Liver (tissue), 8 donors: ENCODE measurements at regions not wholly inside any gene's neighbourhood (a gene's known extent, or its start where the extent isn't known, plus 50 kb on each side); places are given as distances from the start of the nearest gene placed in this dataset.

Experiments used
- DNase-seq: peaks from one replicate; pipeline ENCODE4 v3.0.0-alpha.2; 2017; ENCODE audit warnings: low spot score
- H3K27ac ChIP-seq, 2 donors: one replicate each; pipeline ENCODE4 v1.7.0; 2013; ENCODE audit warnings: inconsistent platforms in 2 of 2, low read length in 2 of 2, control low read depth in 1 of 2, low read depth in 1 of 2, mild to moderate bottlenecking in 1 of 2
- H3K27me3 ChIP-seq, 4 donors: one replicate each; pipeline versions ENCODE4 v1.6.1 to v1.7.0; 2013; ENCODE audit warnings: low read length in 3 of 4, inconsistent platforms in 1 of 4, mild to moderate bottlenecking in 1 of 4, moderate library complexity in 1 of 4; ENCODE audit not compliant: control insufficient read depth in 4 of 4, insufficient read depth in 4 of 4
- H3K36me3 ChIP-seq, 4 donors: one replicate each; pipeline versions ENCODE4 v1.6.1 to v1.7.0; 2013; ENCODE audit warnings: low read length in 3 of 4, mild to moderate bottlenecking in 3 of 4, low read depth in 1 of 4, moderate library complexity in 1 of 4; ENCODE audit not compliant: control insufficient read depth in 4 of 4, insufficient read depth in 3 of 4
- H3K4me1 ChIP-seq, 4 donors: one replicate each; pipeline versions ENCODE4 v1.6.1 to v1.7.0; 2013; ENCODE audit warnings: low read length in 3 of 4, mild to moderate bottlenecking in 3 of 4, moderate library complexity in 1 of 4; ENCODE audit not compliant: control insufficient read depth in 4 of 4, insufficient read depth in 4 of 4
- H3K4me3 ChIP-seq, 3 donors: one replicate each; pipeline versions ENCODE4 v1.6.1 to v1.7.0; 2013; ENCODE audit warnings: low read length in 3 of 3, control low read depth in 1 of 3, low read depth in 1 of 3, mild to moderate bottlenecking in 1 of 3
- H3K9ac ChIP-seq, 2 donors: one replicate each; pipeline ENCODE4 v1.7.0; 2013; ENCODE audit warnings: low read length in 2 of 2, mild to moderate bottlenecking in 2 of 2, moderate library complexity in 2 of 2, control low read depth in 1 of 2, low read depth in 1 of 2
- H3K9me3 ChIP-seq, 4 donors: one replicate each; pipeline versions ENCODE4 v1.6.1 to v1.7.0; 2013; ENCODE audit warnings: low read length in 3 of 4; ENCODE audit not compliant: control insufficient read depth in 4 of 4
- EGR1 ChIP-seq, 2 donors: IDR thresholded peaks; 2 replicates each; pipeline ENCODE4 v1.6.1; 2016 to 2018; ENCODE audit warnings: antibody characterized with exemption in 2 of 2, low read depth in 2 of 2
- FOXA1 ChIP-seq: IDR thresholded peaks from 2 replicates; pipeline ENCODE4 v1.6.1; 2016; ENCODE audit warnings: antibody characterized with exemption
- HNF4A ChIP-seq, 2 donors: conservative IDR thresholded peaks; 2 replicates each; pipeline ENCODE4 v1.6.1; 2016; ENCODE audit warnings: antibody characterized with exemption in 2 of 2, mild to moderate bottlenecking in 2 of 2
- HNF4G ChIP-seq: IDR thresholded peaks from 2 replicates; pipeline ENCODE4 v1.6.1; 2016; ENCODE audit warnings: antibody characterized with exemption
- JUND ChIP-seq, 2 donors: IDR thresholded peaks; 2 replicates each; pipeline ENCODE4 v1.6.1; 2016; ENCODE audit warnings: antibody characterized with exemption in 2 of 2
- RAD21 ChIP-seq, 2 donors: IDR thresholded peaks; 2 replicates each; pipeline ENCODE4 v1.6.1; 2016; ENCODE audit warnings: antibody characterized with exemption in 2 of 2, mild to moderate bottlenecking in 2 of 2
- REST ChIP-seq: IDR thresholded peaks from 2 replicates; pipeline ENCODE4 v1.6.1; 2016; ENCODE audit warnings: antibody characterized with exemption, mild to moderate bottlenecking
- RXRA ChIP-seq, 2 donors: IDR thresholded peaks; 2 replicates each; pipeline ENCODE4 v1.6.1; 2017 to 2018; ENCODE audit warnings: antibody characterized with exemption in 2 of 2, mild to moderate bottlenecking in 1 of 2
- SP1 ChIP-seq: IDR thresholded peaks from 2 replicates; pipeline ENCODE4 v1.6.1; 2018; ENCODE audit warnings: antibody characterized with exemption, mild to moderate bottlenecking
- TAF1 ChIP-seq: conservative IDR thresholded peaks from 2 replicates; pipeline ENCODE4 v1.6.1; 2016; ENCODE audit warnings: antibody characterized with exemption, mild to moderate bottlenecking
- YY1 ChIP-seq: IDR thresholded peaks from 2 replicates; pipeline ENCODE4 v1.6.1; 2016; ENCODE audit warnings: antibody characterized with exemption, mild to moderate bottlenecking
- ZBTB33 ChIP-seq: IDR thresholded peaks from 2 replicates; pipeline ENCODE4 v1.6.1; 2016; ENCODE audit warnings: antibody characterized with exemption
- WGBS: extraction: QIAGEN DNeasy Blood & Tissue Kit; methylation state at CpG from one replicate; pipeline ENCODE4 v1.1.7; 2013; 5-methylcytosine and 5-hydroxymethylcytosine counted together
- TF ChIP-seq, protein P1 (sequence below): fragments of 150-350 bp; IDR thresholded peaks from 2 replicates; pipeline ENCODE4 v1.5.1; 2017; ENCODE audit warnings: improper control_type of control experiment, low read depth, low read length; ENCODE audit not compliant: missing input control
- TF ChIP-seq, protein P2 (sequence below): IDR thresholded peaks from 2 replicates; pipeline ENCODE4 v1.6.1; 2016; ENCODE audit warnings: antibody characterized with exemption
- TF ChIP-seq, protein P3 (sequence below): IDR thresholded peaks from 2 replicates; pipeline ENCODE4 v1.6.1; 2016; ENCODE audit warnings: antibody characterized with exemption
- donor health status: healthy.
- donor health status: healthy.
- donor health status: healthy.
- donor health status: healthy.
- donor health status: healthy.

DNA sequence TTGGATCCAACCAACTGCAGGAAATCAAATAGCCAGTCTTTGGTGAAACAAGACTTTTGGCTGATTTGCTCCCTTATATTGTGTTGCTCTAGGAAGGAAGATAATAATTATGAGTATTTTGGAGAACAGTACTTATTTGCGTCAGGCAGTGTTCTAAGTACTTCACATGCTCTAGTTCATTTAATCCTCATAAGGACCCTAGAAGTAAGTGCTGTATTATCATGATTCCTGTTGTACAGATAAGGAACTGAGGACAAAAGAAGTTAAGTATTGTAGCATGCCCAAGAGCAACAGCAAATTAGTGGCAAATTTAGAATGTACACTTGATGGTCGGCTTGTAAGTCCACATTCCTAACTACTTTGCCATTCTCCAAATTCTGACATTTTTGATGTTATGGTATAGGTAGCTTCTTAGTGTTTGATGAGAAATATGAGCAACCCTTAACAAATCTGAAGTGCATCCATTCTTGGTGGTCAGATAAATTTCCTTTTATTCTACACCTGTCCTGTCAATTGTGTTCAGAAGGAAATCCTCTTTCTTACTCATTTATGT lies 72.0 kb downstream of the SPRY1 start:
- H3K27ac ChIP-seq = no peak overlapping the region
- WGBS = 50% methylated on average over 2 of the region's 2 CpGs
- H3K27me3 ChIP-seq = no peaks in the 10 kb centered on the region
- TF ChIP-seq EGR1 (IDR thresholded peaks at IDR 0.05; ENCODE audit: low read depth in 2 of 2) (no peak), ZBTB33 (no peak), HNF4G (no peak), RAD21 (IDR thresholded peaks at IDR 0.05) (no peak), HNF4A (conservative IDR thresholded peaks at IDR 0.05) (no peak), RXRA (IDR thresholded peaks at IDR 0.05) (no peak), TAF1 (no peak)
- TF ChIP-seq, protein P1, sequence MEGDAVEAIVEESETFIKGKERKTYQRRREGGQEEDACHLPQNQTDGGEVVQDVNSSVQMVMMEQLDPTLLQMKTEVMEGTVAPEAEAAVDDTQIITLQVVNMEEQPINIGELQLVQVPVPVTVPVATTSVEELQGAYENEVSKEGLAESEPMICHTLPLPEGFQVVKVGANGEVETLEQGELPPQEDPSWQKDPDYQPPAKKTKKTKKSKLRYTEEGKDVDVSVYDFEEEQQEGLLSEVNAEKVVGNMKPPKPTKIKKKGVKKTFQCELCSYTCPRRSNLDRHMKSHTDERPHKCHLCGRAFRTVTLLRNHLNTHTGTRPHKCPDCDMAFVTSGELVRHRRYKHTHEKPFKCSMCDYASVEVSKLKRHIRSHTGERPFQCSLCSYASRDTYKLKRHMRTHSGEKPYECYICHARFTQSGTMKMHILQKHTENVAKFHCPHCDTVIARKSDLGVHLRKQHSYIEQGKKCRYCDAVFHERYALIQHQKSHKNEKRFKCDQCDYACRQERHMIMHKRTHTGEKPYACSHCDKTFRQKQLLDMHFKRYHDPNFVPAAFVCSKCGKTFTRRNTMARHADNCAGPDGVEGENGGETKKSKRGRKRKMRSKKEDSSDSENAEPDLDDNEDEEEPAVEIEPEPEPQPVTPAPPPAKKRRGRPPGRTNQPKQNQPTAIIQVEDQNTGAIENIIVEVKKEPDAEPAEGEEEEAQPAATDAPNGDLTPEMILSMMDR = no peak
- TF ChIP-seq, protein P2, sequence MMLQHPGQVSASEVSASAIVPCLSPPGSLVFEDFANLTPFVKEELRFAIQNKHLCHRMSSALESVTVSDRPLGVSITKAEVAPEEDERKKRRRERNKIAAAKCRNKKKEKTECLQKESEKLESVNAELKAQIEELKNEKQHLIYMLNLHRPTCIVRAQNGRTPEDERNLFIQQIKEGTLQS = no peak
- TF ChIP-seq, protein P3, sequence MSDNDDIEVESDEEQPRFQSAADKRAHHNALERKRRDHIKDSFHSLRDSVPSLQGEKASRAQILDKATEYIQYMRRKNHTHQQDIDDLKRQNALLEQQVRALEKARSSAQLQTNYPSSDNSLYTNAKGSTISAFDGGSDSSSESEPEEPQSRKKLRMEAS = no peak
- H3K9me3 ChIP-seq = no peaks in the 10 kb centered on the region
- H3K4me1 ChIP-seq = no peaks in the 10 kb centered on the region
- H3K4me3 ChIP-seq = no peak overlapping the region
- no peak for DNase-seq
- no peaks in the 10 kb centered on the region for H3K36me3 ChIP-seq
- H3K9ac ChIP-seq = no peak overlapping the region

DNA sequence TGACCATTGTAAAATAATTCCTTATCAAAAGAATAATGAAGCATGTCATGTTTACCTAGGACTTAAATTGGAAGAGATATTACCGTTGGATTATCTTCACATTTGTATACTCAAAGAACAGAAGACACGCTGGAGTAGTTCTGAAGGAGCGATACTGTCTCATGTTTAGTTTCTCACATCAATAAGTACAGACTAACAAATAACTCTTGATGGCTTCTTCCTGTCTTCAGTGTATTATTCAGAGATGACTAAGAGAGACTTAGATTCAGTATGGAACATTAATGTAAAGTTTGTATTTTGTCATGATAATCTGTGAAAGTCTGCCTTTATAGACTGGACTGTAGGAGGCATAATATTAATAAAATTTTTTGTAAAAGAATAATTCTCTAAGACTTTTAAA lies 72.7 kb downstream of the SPRY1 start:
- Histone ChIP-seq H3K27me3 (no peaks in the 10 kb centered on the region), H3K27ac (no peak overlapping the region), H3K9ac (no peak overlapping the region), H3K9me3 (no peaks in the 10 kb centered on the region), H3K4me1 (no peaks in the 10 kb centered on the region), H3K36me3 (no peaks in the 10 kb centered on the region), H3K4me3 (no peak overlapping the region)
- TF ChIP-seq FOXA1 = no peak
- TF ChIP-seq YY1 = no peak
- no peak for TF ChIP-seq JUND (IDR thresholded peaks at IDR 0.05)
- TF ChIP-seq HNF4G = no peak
- TF ChIP-seq RXRA (IDR thresholded peaks at IDR 0.05) = no peak
- TF ChIP-seq, protein P3 = no peak
- TF ChIP-seq, protein P1 = no peak
- no peak for TF ChIP-seq RAD21 (IDR thresholded peaks at IDR 0.05)
- no peak for TF ChIP-seq ZBTB33
- TF ChIP-seq, protein P2 = no peak
- no peak for TF ChIP-seq EGR1 (IDR thresholded peaks at IDR 0.05; ENCODE audit: low read depth in 2 of 2)
- TF ChIP-seq SP1 = no peak
- TF ChIP-seq REST = no peak
- no peak for DNase-seq
- WGBS = 80% methylated on average over 3 of the region's 3 CpGs
